ENCODE measurements at regions not wholly inside any gene's neighbourhood (a gene's known extent, or its start where the extent isn't known, plus 50 kb on each side); places are given as distances from the start of the nearest gene placed in this dataset.

GRCh38 chr4:26081795-26082498, 167.9 kb downstream of the SMIM20 start:
- no peak for TF ChIP-seq TOX (CRISPR knock-in tag; IDR thresholded peaks at IDR 0.05; ENCODE audit: borderline replicate concordance)
- no peak for TF ChIP-seq ZNF70 (CRISPR knock-in tag; IDR thresholded peaks at IDR 0.05)
- TF ChIP-seq PATZ1 (CRISPR knock-in tag; IDR thresholded peaks at IDR 0.05; ENCODE audit: borderline replicate concordance) = no peak
- TF ChIP-seq CREB5 (CRISPR knock-in tag; IDR thresholded peaks at IDR 0.05; ENCODE audit: low read depth) = no peak
- no peak for TF ChIP-seq ZC3H10 (CRISPR knock-in tag; IDR thresholded peaks at IDR 0.05)
- TF ChIP-seq SNAI2 (CRISPR knock-in tag; IDR thresholded peaks at IDR 0.05) = no peak
- TF ChIP-seq ARNTL (CRISPR knock-in tag; IDR thresholded peaks at IDR 0.05; ENCODE audit: borderline replicate concordance, low read depth) = no peak
- no peak for TF ChIP-seq ESRRG (CRISPR knock-in tag; IDR thresholded peaks at IDR 0.05)
- no peak for TF ChIP-seq ISL1 (CRISPR knock-in tag; IDR thresholded peaks at IDR 0.05)
- TF ChIP-seq ZFP3 (CRISPR knock-in tag; IDR thresholded peaks at IDR 0.05) = no peak
- no peak for TF ChIP-seq ZNF565 (CRISPR knock-in tag; conservative IDR thresholded peaks at IDR 0.05; ENCODE audit: low read depth)
- TF ChIP-seq PPARA (CRISPR knock-in tag; IDR thresholded peaks at IDR 0.05; ENCODE audit: borderline replicate concordance) = no peak
- no peak for TF ChIP-seq ZNF8 (CRISPR knock-in tag; IDR thresholded peaks at IDR 0.05)
- no peak for TF ChIP-seq POU6F1 (CRISPR knock-in tag; IDR thresholded peaks at IDR 0.05; ENCODE audit: borderline replicate concordance, low read depth)
